SK-N-SH (cell line): ENCODE measurements at regions not wholly inside any gene's neighbourhood (a gene's known extent, or its start where the extent isn't known, plus 50 kb on each side); places are given as distances from the start of the nearest gene placed in this dataset.

Experiments used
- CTCF ChIA-PET: fragments of 300-600, 350-600 bp; formaldehyde crosslinking; extraction: SDS; loops from one replicate; lab custom pipeline; 2021; lab: Yijun Ruan, JAX
- POLR2A ChIA-PET: fragments of 350-600 bp; sonication (Branson Sonifier 250); formaldehyde crosslinking; extraction: SDS; loops from one replicate; lab custom pipeline; 2020; ENCODE audit warnings: antibody characterized with exemption, inconsistent platforms; lab: Yijun Ruan, JAX
- DNase-seq: peaks from one replicate; pipeline ENCODE4 v3.0.0; 2012
- H2AFZ ChIP-seq: fragments of 200-600 bp; sonication (generic); 2 replicates; pipeline ENCODE4 v1.8.1; 2016; ENCODE audit warnings: antibody characterized with exemption, mild to moderate bottlenecking, low read depth
- H3F3A ChIP-seq: fragments of 200-600 bp; sonication (generic); replicated peaks from 2 replicates; pipeline ENCODE3; 2016; ENCODE audit warnings: antibody characterized with exemption, mild to moderate bottlenecking; ENCODE audit not compliant: insufficient read depth
- H3K27ac ChIP-seq, 2 experiments: fragments of 200-500 bp in 1 of 2; fragments of 200-600 bp in 1 of 2; sonication (Bioruptor generic) in 1 of 2; sonication (generic), shearing (Covaris generic) in 1 of 2; 2 replicates each; pipeline versions ENCODE4 v1.5.1 to v1.6.1; 2014 to 2016; ENCODE audit warnings: low read depth in 2 of 2, inconsistent platforms in 1 of 2, low read length in 1 of 2, mild to moderate bottlenecking in 1 of 2, mixed read lengths in 1 of 2
- H3K27me3 ChIP-seq: fragments of 200-600 bp; sonication (generic), shearing (Covaris generic); 2 replicates; pipeline ENCODE4 v1.6.1; 2016; ENCODE audit warnings: mixed run types; ENCODE audit not compliant: insufficient read depth
- H3K36me3 ChIP-seq, 2 experiments: fragments of 200-500 bp in 1 of 2; fragments of 200-600 bp in 1 of 2; sonication (Bioruptor generic) in 1 of 2; sonication (generic) in 1 of 2; replicated peaks in 1 of 2; 2 replicates each; pipeline versions ENCODE3 to v1.5.1; 2014 to 2016; ENCODE audit warnings: low read length in 1 of 2, mild to moderate bottlenecking in 1 of 2; ENCODE audit not compliant: insufficient read depth in 2 of 2, control insufficient read depth in 1 of 2
- H3K4me1 ChIP-seq, 2 experiments: fragments of 200-500 bp in 1 of 2; fragments of 200-600 bp in 1 of 2; sonication (Bioruptor generic) in 1 of 2; sonication (generic), shearing (Covaris generic) in 1 of 2; 2 replicates each; pipeline versions ENCODE4 v1.5.1 to v1.6.1; 2014 to 2016; ENCODE audit warnings: low read depth in 1 of 2, low read length in 1 of 2, mixed run types in 1 of 2; ENCODE audit not compliant: insufficient read depth in 2 of 2, control insufficient read depth in 1 of 2
- H3K4me2 ChIP-seq: fragments of 200-600 bp; sonication (generic), shearing (Covaris generic); 2 replicates; pipeline ENCODE4 v1.6.1; 2017; ENCODE audit warnings: mixed run types
- H3K4me3 ChIP-seq, 2 experiments: fragments of 200-500 bp in 1 of 2; fragments of 200-600 bp in 1 of 2; sonication (Bioruptor generic) in 1 of 2; sonication (generic), shearing (Covaris generic) in 1 of 2; 2 replicates each; pipeline versions ENCODE4 v1.5.1 to v1.8.1; 2014 to 2016; ENCODE audit warnings: low read depth in 2 of 2, inconsistent platforms in 1 of 2, low read length in 1 of 2, mild to moderate bottlenecking in 1 of 2, mixed read lengths in 1 of 2, moderate library complexity in 1 of 2
- H3K79me2 ChIP-seq: fragments of 200-600 bp; sonication (generic); 2 replicates; pipeline ENCODE4 v1.8.1; 2017; ENCODE audit warnings: mild to moderate bottlenecking; ENCODE audit not compliant: insufficient read depth
- H3K9ac ChIP-seq: fragments of 200-600 bp; sonication (generic); 2 replicates; pipeline ENCODE4 v1.6.1; 2017; ENCODE audit warnings: mixed run types
- H3K9me2 ChIP-seq: fragments of 200-600 bp; sonication (generic); 2 replicates; pipeline ENCODE4 v1.6.1; 2017; ENCODE audit warnings: mixed run types
- H3K9me3 ChIP-seq: fragments of 200-600 bp; sonication (generic); 2 replicates; pipeline ENCODE4 v1.6.1; 2017; ENCODE audit warnings: mixed run types, mild to moderate bottlenecking, moderate library complexity
- H4K20me1 ChIP-seq: fragments of 200-600 bp; sonication (generic); 2 replicates; pipeline ENCODE4 v1.6.1; 2017; ENCODE audit warnings: mild to moderate bottlenecking, mixed run types; ENCODE audit not compliant: insufficient read depth
- CHD2 ChIP-seq: fragments of 150-350 bp; IDR thresholded peaks from 2 replicates; pipeline ENCODE4 v1.6.1; 2018; ENCODE audit warnings: low read length; ENCODE audit not compliant: partially characterized antibody
- EP300 ChIP-seq, 2 experiments: IDR thresholded peaks; 2 replicates each; pipeline versions ENCODE4 v1.4.0 to v1.6.1; 2012; ENCODE audit warnings: borderline replicate concordance in 1 of 2, low read depth in 1 of 2, low read length in 1 of 2
- EZH2phosphoT487 ChIP-seq: fragments of 200-600 bp; sonication (generic); IDR thresholded peaks from 2 replicates; pipeline ENCODE4 v1.6.1; 2017; ENCODE audit warnings: low read depth, mixed run types, mild to moderate bottlenecking, antibody characterized with exemption, moderate library complexity, borderline replicate concordance
- FOXJ3 ChIP-seq: sonication (generic); formaldehyde crosslinking; IDR thresholded peaks from 2 replicates; pipeline ENCODE4 v1.5.1; 2020; ENCODE audit warnings: mild to moderate bottlenecking, missing genetic modification reagents
- GATA2 ChIP-seq: sonication (generic); formaldehyde crosslinking; IDR thresholded peaks from 2 replicates; pipeline ENCODE4 v1.5.0; 2020; ENCODE audit warnings: mild to moderate bottlenecking, missing genetic modification reagents
- MXI1 ChIP-seq: IDR thresholded peaks from 2 replicates; pipeline ENCODE4 v1.6.1; 2012; ENCODE audit warnings: mild to moderate bottlenecking, low read depth, low read length, improper control_type of control experiment
- POLR2AphosphoS5 ChIP-seq: IDR thresholded peaks from 2 replicates; pipeline ENCODE4 v1.6.1; 2012; ENCODE audit warnings: low read depth, low read length
- RAD21 ChIP-seq: IDR thresholded peaks from 2 replicates; pipeline ENCODE4 v1.6.1; 2012; ENCODE audit warnings: mild to moderate bottlenecking, low read length
- RCOR1 ChIP-seq: fragments of 150-350 bp; IDR thresholded peaks from 2 replicates; pipeline ENCODE4 v1.6.1; 2017; ENCODE audit warnings: antibody characterized with exemption, low read length
- SMC3 ChIP-seq: IDR thresholded peaks from 2 replicates; pipeline ENCODE4 v1.6.1; 2012; ENCODE audit warnings: low read depth, low read length, improper control_type of control experiment
- TAF1 ChIP-seq: IDR thresholded peaks from 2 replicates; pipeline ENCODE4 v1.6.1; 2012; ENCODE audit warnings: low read depth, mild to moderate bottlenecking, low read length, moderate library complexity, borderline replicate concordance
- TCF12 ChIP-seq: IDR thresholded peaks from 2 replicates; pipeline ENCODE4 v1.4.0; 2012
- TEAD4 ChIP-seq: IDR thresholded peaks from 2 replicates; pipeline ENCODE4 v1.4.0; 2012; ENCODE audit warnings: mild to moderate bottlenecking, borderline replicate concordance; ENCODE audit not compliant: insufficient read depth
- WGBS: methylation state at CpG from one replicate; pipeline ENCODE4 v1.1.6; 2017; ENCODE audit warnings: low lambda C conversion rate; 5-methylcytosine and 5-hydroxymethylcytosine counted together
- TF ChIP-seq, protein P1 (sequence below): IDR thresholded peaks from 2 replicates; pipeline ENCODE4 v1.4.0; 2012; ENCODE audit warnings: low read depth, borderline replicate concordance
- TF ChIP-seq, protein P2 (sequence below): IDR thresholded peaks from 2 replicates; pipeline ENCODE4 v1.6.1; 2012; ENCODE audit warnings: mild to moderate bottlenecking, low read depth, low read length, moderate library complexity
- TF ChIP-seq, protein P3 (sequence below): IDR thresholded peaks from 2 replicates; pipeline ENCODE4 v1.4.0; 2012; ENCODE audit warnings: low read depth, borderline replicate concordance
- TF ChIP-seq, protein P4 (sequence below): IDR thresholded peaks from 2 replicates; pipeline ENCODE4; 2012
- TF ChIP-seq, protein P5 (sequence below): IDR thresholded peaks from 2 replicates; pipeline ENCODE4 v1.4.0; 2012; ENCODE audit warnings: low read depth

DNA sequence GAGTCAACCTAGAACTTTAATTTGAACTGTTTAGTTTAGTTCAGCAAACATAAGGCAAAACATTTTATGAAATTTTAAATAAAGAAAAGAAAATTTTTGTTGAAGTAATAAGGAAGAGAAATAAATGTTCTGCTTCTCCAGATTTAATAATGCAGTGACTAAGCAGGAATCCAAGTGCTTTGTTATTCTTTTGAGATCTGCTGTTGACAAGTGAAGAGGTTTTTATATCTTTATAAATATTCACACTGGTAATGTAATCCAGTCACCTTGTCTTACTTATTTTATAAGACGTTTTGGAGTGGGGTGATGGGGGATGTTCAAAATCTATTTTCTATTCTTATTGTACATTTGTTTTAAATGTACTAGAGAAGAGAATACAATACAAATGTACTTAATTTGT lies 725.9 kb upstream of the CCDC179 start:
- Histone ChIP-seq H3K4me2 (no peak overlapping the region), H3K27ac (no peak overlapping the region), H3K4me1 (peaks cover 0 to 4% of the 10 kb centered on the region in 2 experiments; a peak in 1 of 4 replicates), H3K27me3 (no peaks in the 10 kb centered on the region), H3K9me3 (no peaks in the 10 kb centered on the region), H3K4me3 (no peak overlapping the region), H3K36me3 (no peaks in the 10 kb centered on the region), H3K9me2 (no peaks in the 10 kb centered on the region), H4K20me1 (no peaks in the 10 kb centered on the region), H3F3A (peaks cover 4% of the 10 kb centered on the region), H3K9ac (no peak overlapping the region), H2AFZ (no peak overlapping the region), H3K79me2 (no peaks in the 10 kb centered on the region)
- TF ChIP-seq SMC3 (no peak), MXI1 (no peak)
- TF ChIP-seq, protein P1, sequence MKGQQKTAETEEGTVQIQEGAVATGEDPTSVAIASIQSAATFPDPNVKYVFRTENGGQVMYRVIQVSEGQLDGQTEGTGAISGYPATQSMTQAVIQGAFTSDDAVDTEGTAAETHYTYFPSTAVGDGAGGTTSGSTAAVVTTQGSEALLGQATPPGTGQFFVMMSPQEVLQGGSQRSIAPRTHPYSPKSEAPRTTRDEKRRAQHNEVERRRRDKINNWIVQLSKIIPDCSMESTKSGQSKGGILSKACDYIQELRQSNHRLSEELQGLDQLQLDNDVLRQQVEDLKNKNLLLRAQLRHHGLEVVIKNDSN, result no peak
- TF ChIP-seq, protein P2, sequence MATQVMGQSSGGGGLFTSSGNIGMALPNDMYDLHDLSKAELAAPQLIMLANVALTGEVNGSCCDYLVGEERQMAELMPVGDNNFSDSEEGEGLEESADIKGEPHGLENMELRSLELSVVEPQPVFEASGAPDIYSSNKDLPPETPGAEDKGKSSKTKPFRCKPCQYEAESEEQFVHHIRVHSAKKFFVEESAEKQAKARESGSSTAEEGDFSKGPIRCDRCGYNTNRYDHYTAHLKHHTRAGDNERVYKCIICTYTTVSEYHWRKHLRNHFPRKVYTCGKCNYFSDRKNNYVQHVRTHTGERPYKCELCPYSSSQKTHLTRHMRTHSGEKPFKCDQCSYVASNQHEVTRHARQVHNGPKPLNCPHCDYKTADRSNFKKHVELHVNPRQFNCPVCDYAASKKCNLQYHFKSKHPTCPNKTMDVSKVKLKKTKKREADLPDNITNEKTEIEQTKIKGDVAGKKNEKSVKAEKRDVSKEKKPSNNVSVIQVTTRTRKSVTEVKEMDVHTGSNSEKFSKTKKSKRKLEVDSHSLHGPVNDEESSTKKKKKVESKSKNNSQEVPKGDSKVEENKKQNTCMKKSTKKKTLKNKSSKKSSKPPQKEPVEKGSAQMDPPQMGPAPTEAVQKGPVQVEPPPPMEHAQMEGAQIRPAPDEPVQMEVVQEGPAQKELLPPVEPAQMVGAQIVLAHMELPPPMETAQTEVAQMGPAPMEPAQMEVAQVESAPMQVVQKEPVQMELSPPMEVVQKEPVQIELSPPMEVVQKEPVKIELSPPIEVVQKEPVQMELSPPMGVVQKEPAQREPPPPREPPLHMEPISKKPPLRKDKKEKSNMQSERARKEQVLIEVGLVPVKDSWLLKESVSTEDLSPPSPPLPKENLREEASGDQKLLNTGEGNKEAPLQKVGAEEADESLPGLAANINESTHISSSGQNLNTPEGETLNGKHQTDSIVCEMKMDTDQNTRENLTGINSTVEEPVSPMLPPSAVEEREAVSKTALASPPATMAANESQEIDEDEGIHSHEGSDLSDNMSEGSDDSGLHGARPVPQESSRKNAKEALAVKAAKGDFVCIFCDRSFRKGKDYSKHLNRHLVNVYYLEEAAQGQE, result no peak
- WGBS, result 34% methylated on average over 1 of the region's 1 CpG
- no peak for DNase-seq
- ChIA-PET POLR2A (no interaction called here), CTCF (interaction anchor here (1.3 to 1.9 kb wide), 2 partner anchors 10 to 46 kb away, joined by 3 to 4 read pairs; no protein-coding TSS in a partner anchor)

DNA sequence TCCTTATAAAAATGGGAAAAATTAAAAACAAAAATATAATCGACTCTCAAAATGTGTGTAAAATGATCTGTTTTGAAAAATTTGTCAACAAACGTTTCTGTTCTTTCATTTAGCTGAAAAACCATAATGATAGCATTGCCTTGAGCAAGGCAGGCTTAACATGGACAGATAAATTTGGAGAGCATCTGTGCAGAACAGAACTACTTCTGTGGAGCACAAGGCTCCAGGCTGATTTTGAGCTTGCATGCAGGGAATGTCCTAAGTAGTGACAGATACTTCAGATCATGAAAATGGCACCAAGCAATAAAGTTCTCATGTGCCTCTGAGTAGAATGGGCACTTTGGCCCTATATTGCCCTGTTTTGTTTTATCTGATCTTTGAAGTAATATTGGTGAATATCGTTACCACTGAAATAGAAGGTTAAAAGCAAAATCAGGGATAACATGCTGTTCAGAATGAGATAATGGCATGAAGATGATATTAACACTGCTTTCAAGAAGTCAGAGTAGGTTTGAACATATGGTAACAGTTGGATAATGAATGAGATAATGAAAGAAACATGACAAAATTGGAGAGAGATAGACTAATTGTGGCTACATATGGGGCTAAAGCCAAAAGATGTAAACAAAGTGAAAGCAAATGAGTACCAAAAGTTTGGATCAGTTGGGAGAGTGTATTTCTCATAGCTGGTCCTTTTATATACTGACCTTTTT lies 730.5 kb upstream of the CCDC179 start:
- Histone ChIP-seq H4K20me1 (no peaks in the 10 kb centered on the region), H3K4me1 (peaks cover 0 to 7% of the 10 kb centered on the region in 2 experiments; a peak in 2 of 4 replicates), H3K9me2 (no peaks in the 10 kb centered on the region), H3K27ac (peak overlapping the region in 1 of 2 experiments; percentile 81; a peak in 2 of 4 replicates), H3F3A (peaks cover 4% of the 10 kb centered on the region), H3K4me3 (no peak overlapping the region), H2AFZ (no peak overlapping the region), H3K9ac (no peak overlapping the region), H3K79me2 (no peaks in the 10 kb centered on the region), H3K27me3 (no peaks in the 10 kb centered on the region), H3K9me3 (no peaks in the 10 kb centered on the region), H3K36me3 (no peaks in the 10 kb centered on the region), H3K4me2 (no peak overlapping the region)
- WGBS, result 7% methylated on average over 3 of the region's 3 CpGs
- DNase-seq, result peak; percentile 6
- CTCF ChIA-PET, result interaction anchor here (1.7 to 2.4 kb wide), 2 partner anchors 21 to 51 kb away, joined by 6 read pairs; no protein-coding TSS in a partner anchor
- TF ChIP-seq TCF12, result peak; percentile 33
- TF ChIP-seq, protein P3, sequence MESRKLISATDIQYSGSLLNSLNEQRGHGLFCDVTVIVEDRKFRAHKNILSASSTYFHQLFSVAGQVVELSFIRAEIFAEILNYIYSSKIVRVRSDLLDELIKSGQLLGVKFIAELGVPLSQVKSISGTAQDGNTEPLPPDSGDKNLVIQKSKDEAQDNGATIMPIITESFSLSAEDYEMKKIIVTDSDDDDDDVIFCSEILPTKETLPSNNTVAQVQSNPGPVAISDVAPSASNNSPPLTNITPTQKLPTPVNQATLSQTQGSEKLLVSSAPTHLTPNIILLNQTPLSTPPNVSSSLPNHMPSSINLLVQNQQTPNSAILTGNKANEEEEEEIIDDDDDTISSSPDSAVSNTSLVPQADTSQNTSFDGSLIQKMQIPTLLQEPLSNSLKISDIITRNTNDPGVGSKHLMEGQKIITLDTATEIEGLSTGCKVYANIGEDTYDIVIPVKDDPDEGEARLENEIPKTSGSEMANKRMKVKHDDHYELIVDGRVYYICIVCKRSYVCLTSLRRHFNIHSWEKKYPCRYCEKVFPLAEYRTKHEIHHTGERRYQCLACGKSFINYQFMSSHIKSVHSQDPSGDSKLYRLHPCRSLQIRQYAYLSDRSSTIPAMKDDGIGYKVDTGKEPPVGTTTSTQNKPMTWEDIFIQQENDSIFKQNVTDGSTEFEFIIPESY, result no peak
- TF ChIP-seq, protein P4, sequence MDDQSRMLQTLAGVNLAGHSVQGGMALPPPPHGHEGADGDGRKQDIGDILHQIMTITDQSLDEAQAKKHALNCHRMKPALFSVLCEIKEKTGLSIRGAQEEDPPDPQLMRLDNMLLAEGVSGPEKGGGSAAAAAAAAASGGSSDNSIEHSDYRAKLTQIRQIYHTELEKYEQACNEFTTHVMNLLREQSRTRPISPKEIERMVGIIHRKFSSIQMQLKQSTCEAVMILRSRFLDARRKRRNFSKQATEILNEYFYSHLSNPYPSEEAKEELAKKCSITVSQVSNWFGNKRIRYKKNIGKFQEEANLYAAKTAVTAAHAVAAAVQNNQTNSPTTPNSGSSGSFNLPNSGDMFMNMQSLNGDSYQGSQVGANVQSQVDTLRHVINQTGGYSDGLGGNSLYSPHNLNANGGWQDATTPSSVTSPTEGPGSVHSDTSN, result no peak
- no peak for TF ChIP-seq EZH2phosphoT487
- TF ChIP-seq TAF1, result no peak
- TF ChIP-seq POLR2AphosphoS5, result 0 out of 2 replicates have a peak, but pooled peaks have one; percentile 38
- peak; percentile 30; the same call in 1 of the 2 replicates for TF ChIP-seq RAD21
- peak; percentile 5 for TF ChIP-seq CHD2
- TF ChIP-seq TEAD4, result 0 out of 2 replicates have a peak, but pooled peaks have one; percentile 14
- peak; percentile 33; the same call in 1 of the 2 replicates for TF ChIP-seq MXI1
- peak; percentile 99 for TF ChIP-seq FOXJ3 (CRISPR knock-in tag)
- TF ChIP-seq GATA2 (CRISPR knock-in tag), result peak; percentile 99
- TF ChIP-seq, protein P5, sequence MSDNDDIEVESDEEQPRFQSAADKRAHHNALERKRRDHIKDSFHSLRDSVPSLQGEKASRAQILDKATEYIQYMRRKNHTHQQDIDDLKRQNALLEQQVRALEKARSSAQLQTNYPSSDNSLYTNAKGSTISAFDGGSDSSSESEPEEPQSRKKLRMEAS, result no peak
- TF ChIP-seq EP300 (IDR thresholded peaks at IDR 0.05; ENCODE audit: borderline replicate concordance in 1 of 2, low read depth in 1 of 2, low read length in 1 of 2), result peak in 1 of 2 experiments; percentile 87; a peak in 2 of 4 replicates
- peak; percentile 80; the same call in 1 of the 2 replicates for TF ChIP-seq RCOR1
- POLR2A ChIA-PET, result no interaction called here
